ENCODE measurements at regions not wholly inside any gene's neighbourhood (a gene's known extent, or its start where the extent isn't known, plus 50 kb on each side); places are given as distances from the start of the nearest gene placed in this dataset.

DNA sequence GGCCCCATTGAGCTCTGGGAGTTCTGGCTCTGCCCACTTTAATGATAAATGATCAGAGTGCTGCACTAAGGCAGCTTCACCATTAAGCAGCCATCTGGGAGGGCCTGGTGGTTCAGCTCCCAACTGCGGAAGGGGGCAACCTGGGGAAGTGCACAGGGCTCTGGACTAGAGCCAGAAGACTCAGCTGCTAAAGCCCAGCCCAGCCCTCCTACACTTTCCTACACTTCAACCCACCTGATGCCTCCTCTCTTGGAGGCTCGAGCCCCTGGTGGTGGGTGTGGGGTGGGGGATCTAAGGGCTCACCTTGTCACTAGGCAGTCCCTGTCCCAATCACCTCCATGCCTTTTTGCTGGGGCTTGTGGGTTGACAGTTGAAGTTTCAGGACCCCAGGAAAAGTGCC is 60.6 kb upstream of the ANTXRL start:
- Histone ChIP-seq H3K4me1 (ENCODE audit: control insufficient read depth in 2 of 2, insufficient read depth in 2 of 2, low read length in 2 of 2) (no peaks in the 10 kb centered on the region), H3K27ac (ENCODE audit: low read depth, low read length) (no peak overlapping the region), H3K36me3 (ENCODE audit: control insufficient read depth in 2 of 3, insufficient read depth in 3 of 3, low read length in 3 of 3) (peaks cover 0 to 65% (median 0%) of the 10 kb centered on the region in 3 experiments), H3K9me3 (ENCODE audit: control insufficient read depth in 2 of 3, low read length in 3 of 3) (peaks cover 0 to 6% (median 0%) of the 10 kb centered on the region in 3 experiments), H3K27me3 (ENCODE audit: control insufficient read depth in 2 of 2, insufficient read depth in 2 of 2, low read length in 2 of 2) (no peaks in the 10 kb centered on the region), H3K4me3 (ENCODE audit: low read length) (no peak overlapping the region)
- ChIA-PET CTCF (no interaction called here), POLR2A (interaction anchor here (0.6 to 1.1 kb wide), 2 partner anchors 23 to 226 kb away, joined by 3 to 4 read pairs; no protein-coding TSS in a partner anchor)
- no peak for ATAC-seq
- no peaks in the 10 kb centered on the region for H3K27me3 Mint-ChIP-seq
- intact Hi-C loops (cut with micrococcal nuclease): loop anchor here in 1 of 2 donors (5.0 kb wide), 1 partner anchor 41 kb away; no protein-coding TSS in a partner anchor
- peaks cover 7 to 36% (median 23%) of the 10 kb centered on the region in 7 donors for H3K4me1 Mint-ChIP-seq
- H3K36me3 Mint-ChIP-seq: peaks cover 8 to 66% (median 30%) of the 10 kb centered on the region in 5 donors
- peak in 1 of 9 donors; percentile 13 for DNase-seq
- peak overlapping the region in 1 of 9 donors; percentile 41 for H3K27ac Mint-ChIP-seq
- H3K4me3 Mint-ChIP-seq: no peak overlapping the region
- H3K9me3 Mint-ChIP-seq: peaks cover 0 to 19% (median 3%) of the 10 kb centered on the region in 11 donors

GRCh38 chr10:46226900-46227558 is 59.8 kb upstream of the ANTXRL start:
- ATAC-seq: no peak
- Histone ChIP-seq H3K36me3 (ENCODE audit: control insufficient read depth in 2 of 3, insufficient read depth in 3 of 3, low read length in 3 of 3) (peaks cover 0 to 66% (median 0%) of the 10 kb centered on the region in 3 experiments), H3K9me3 (ENCODE audit: control insufficient read depth in 2 of 3, low read length in 3 of 3) (peaks cover 0 to 7% (median 0%) of the 10 kb centered on the region in 3 experiments), H3K4me1 (ENCODE audit: control insufficient read depth in 2 of 2, insufficient read depth in 2 of 2, low read length in 2 of 2) (no peaks in the 10 kb centered on the region), H3K27ac (ENCODE audit: low read depth, low read length) (no peak overlapping the region), H3K27me3 (ENCODE audit: control insufficient read depth in 2 of 2, insufficient read depth in 2 of 2, low read length in 2 of 2) (no peaks in the 10 kb centered on the region), H3K4me3 (ENCODE audit: low read length) (no peak overlapping the region)
- Mint-ChIP-seq H3K27me3 (no peaks in the 10 kb centered on the region), H3K4me3 (no peak overlapping the region), H3K27ac (peak overlapping the region in 4 of 9 donors; percentile 8 to 58 (median 46)), H3K9me3 (peaks cover 0 to 19% (median 3%) of the 10 kb centered on the region in 11 donors), H3K36me3 (peaks cover 8 to 68% (median 36%) of the 10 kb centered on the region in 5 donors), H3K4me1 (peaks cover 7 to 35% (median 17%) of the 10 kb centered on the region in 7 donors)
- ChIA-PET CTCF (no interaction called here), POLR2A (interaction anchor here (1.1 kb wide), 1 partner anchor 227 kb away, joined by 4 read pairs; no protein-coding TSS in a partner anchor)
- intact Hi-C loops (cut with micrococcal nuclease): loop anchor here in 1 of 2 donors (5.0 kb wide), 1 partner anchor 40 kb away; no protein-coding TSS in a partner anchor
- peak in 1 of 9 donors; percentile 17 for DNase-seq

DNA sequence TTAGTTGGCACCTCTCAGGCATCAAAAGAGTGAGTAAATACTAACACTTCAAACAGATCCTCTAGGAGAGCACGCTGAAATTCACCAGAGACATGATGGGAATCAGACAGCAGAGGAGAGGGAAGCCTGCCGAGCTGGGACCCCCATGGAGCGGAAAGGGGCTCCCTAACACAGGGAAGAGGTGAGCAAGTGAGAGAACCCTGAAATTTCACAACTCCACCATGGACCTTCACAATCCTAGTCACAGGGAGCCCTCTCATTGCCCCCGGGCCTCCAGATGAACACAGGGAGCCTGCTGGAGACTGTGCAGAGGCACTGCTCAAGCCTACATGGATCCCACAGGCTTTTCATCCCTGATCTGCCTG is 59.2 kb upstream of the ANTXRL start:
- H3K4me1 ChIP-seq (ENCODE audit: control insufficient read depth in 2 of 2, insufficient read depth in 2 of 2, low read length in 2 of 2): no peaks in the 10 kb centered on the region
- POLR2A ChIA-PET: no interaction called here
- peaks cover 0 to 7% (median 0%) of the 10 kb centered on the region in 3 experiments for H3K9me3 ChIP-seq (ENCODE audit: control insufficient read depth in 2 of 3, low read length in 3 of 3)
- Mint-ChIP-seq H3K4me3 (no peak overlapping the region), H3K36me3 (peaks cover 14 to 71% (median 40%) of the 10 kb centered on the region in 5 donors), H3K27ac (peak overlapping the region in 1 of 9 donors; percentile 36), H3K27me3 (no peaks in the 10 kb centered on the region), H3K9me3 (peaks cover 0 to 20% (median 3%) of the 10 kb centered on the region in 11 donors), H3K4me1 (peaks cover 7 to 38% (median 19%) of the 10 kb centered on the region in 7 donors)
- intact Hi-C loops (cut with micrococcal nuclease): loop anchor here in 1 of 2 donors (5.0 kb wide), 1 partner anchor 40 kb away; no protein-coding TSS in a partner anchor
- no peaks in the 10 kb centered on the region for H3K27me3 ChIP-seq (ENCODE audit: control insufficient read depth in 2 of 2, insufficient read depth in 2 of 2, low read length in 2 of 2)
- H3K4me3 ChIP-seq (ENCODE audit: low read length): no peak overlapping the region
- no peak overlapping the region for H3K27ac ChIP-seq (ENCODE audit: low read depth, low read length)
- DNase-seq: no peak
- CTCF ChIA-PET: interaction anchor here (0.9 to 1.0 kb wide), 2 partner anchors 9 to 103 kb away, joined by 3 read pairs; no protein-coding TSS in a partner anchor
- ATAC-seq: no peak
- peaks cover 0 to 69% (median 0%) of the 10 kb centered on the region in 3 experiments for H3K36me3 ChIP-seq (ENCODE audit: control insufficient read depth in 2 of 3, insufficient read depth in 3 of 3, low read length in 3 of 3)

GRCh38 chr10:46227936-46228562 is 58.7 kb upstream of the ANTXRL start:
- peak overlapping the region in 2 of 9 donors; percentile 34 to 56 for H3K27ac Mint-ChIP-seq
- intact Hi-C loops (cut with micrococcal nuclease): loop anchor here in 1 of 2 donors (5.0 kb wide), 1 partner anchor 39 kb away; no protein-coding TSS in a partner anchor
- H3K4me3 ChIP-seq (ENCODE audit: low read length): no peak overlapping the region
- ChIA-PET POLR2A (no interaction called here), CTCF (interaction anchor here (0.9 to 1.0 kb wide), 2 partner anchors 10 to 102 kb away, joined by 3 read pairs; no protein-coding TSS in a partner anchor)
- H3K9me3 ChIP-seq (ENCODE audit: control insufficient read depth in 2 of 3, low read length in 3 of 3): peaks cover 0 to 7% (median 0%) of the 10 kb centered on the region in 3 experiments
- H3K27ac ChIP-seq (ENCODE audit: low read depth, low read length): no peak overlapping the region
- H3K4me1 ChIP-seq (ENCODE audit: control insufficient read depth in 2 of 2, insufficient read depth in 2 of 2, low read length in 2 of 2): no peaks in the 10 kb centered on the region
- DNase-seq (peak in 1 of 9 donors; percentile 18), ATAC-seq (no peak)
- H3K36me3 Mint-ChIP-seq: peaks cover 11 to 71% (median 38%) of the 10 kb centered on the region in 5 donors
- H3K27me3 ChIP-seq (ENCODE audit: control insufficient read depth in 2 of 2, insufficient read depth in 2 of 2, low read length in 2 of 2): no peaks in the 10 kb centered on the region
- peaks cover 0 to 71% (median 0%) of the 10 kb centered on the region in 3 experiments for H3K36me3 ChIP-seq (ENCODE audit: control insufficient read depth in 2 of 3, insufficient read depth in 3 of 3, low read length in 3 of 3)
- H3K4me3 Mint-ChIP-seq: no peak overlapping the region
- H3K27me3 Mint-ChIP-seq: no peaks in the 10 kb centered on the region
- H3K9me3 Mint-ChIP-seq: peaks cover 0 to 20% (median 4%) of the 10 kb centered on the region in 11 donors
- H3K4me1 Mint-ChIP-seq: peaks cover 7 to 34% (median 19%) of the 10 kb centered on the region in 7 donors

- intact Hi-C loops (cut with micrococcal nuclease): loop anchor here in 1 of 2 donors (5.0 kb wide), 1 partner anchor 39 kb away; no protein-coding TSS in a partner anchor
- CTCF ChIA-PET: interaction anchor here (0.9 to 1.7 kb wide), 6 partner anchors 10 to 330 kb away, joined by 3 to 4 read pairs (median 3); no protein-coding TSS in a partner anchor
- Histone ChIP-seq H3K4me3 (ENCODE audit: low read length) (no peak overlapping the region), H3K9me3 (ENCODE audit: control insufficient read depth in 2 of 3, low read length in 3 of 3) (peaks cover 0 to 7% (median 0%) of the 10 kb centered on the region in 3 experiments), H3K27me3 (ENCODE audit: control insufficient read depth in 2 of 2, insufficient read depth in 2 of 2, low read length in 2 of 2) (no peaks in the 10 kb centered on the region), H3K27ac (ENCODE audit: low read depth, low read length) (no peak overlapping the region), H3K4me1 (ENCODE audit: control insufficient read depth in 2 of 2, insufficient read depth in 2 of 2, low read length in 2 of 2) (no peaks in the 10 kb centered on the region), H3K36me3 (ENCODE audit: control insufficient read depth in 2 of 3, insufficient read depth in 3 of 3, low read length in 3 of 3) (peaks cover 0 to 71% (median 0%) of the 10 kb centered on the region in 3 experiments)
- Mint-ChIP-seq H3K27me3 (no peaks in the 10 kb centered on the region), H3K9me3 (peaks cover 0 to 23% (median 4%) of the 10 kb centered on the region in 11 donors), H3K27ac (peak overlapping the region in 2 of 9 donors; percentile 47 to 56), H3K4me3 (no peak overlapping the region), H3K4me1 (peaks cover 7 to 32% (median 19%) of the 10 kb centered on the region in 7 donors), H3K36me3 (peaks cover 14 to 72% (median 43%) of the 10 kb centered on the region in 5 donors)
- POLR2A ChIA-PET: no interaction called here
- ATAC-seq (no peak), DNase-seq (peak in 8 of 9 donors; percentile 27 to 68 (median 54))
These were observed 58.2 kb upstream of the ANTXRL start for GRCh38 chr10:46228563-46229071.

DNA sequence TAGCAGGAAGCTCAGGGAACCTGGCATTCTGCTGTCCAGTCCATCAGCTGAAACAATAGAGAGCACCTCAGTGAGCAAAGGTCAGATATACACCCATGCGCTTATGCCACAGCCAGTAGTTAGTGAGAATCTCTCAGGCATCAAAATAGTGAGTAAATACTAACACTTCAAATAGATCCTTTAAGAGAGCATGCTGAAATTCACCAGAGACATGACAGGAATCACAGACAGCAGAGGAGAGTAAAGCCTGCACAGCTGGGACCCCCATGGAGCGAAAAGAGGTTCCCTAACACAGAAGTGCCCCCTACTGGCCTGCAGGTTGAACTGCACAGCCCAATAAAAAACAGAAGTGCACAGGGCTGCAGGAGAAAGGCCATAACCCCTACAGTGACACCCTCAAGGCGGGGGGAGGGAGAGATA is 57.6 kb upstream of the ANTXRL start:
- peak in 4 of 9 donors; percentile 14 to 23 (median 18) for DNase-seq
- Mint-ChIP-seq H3K36me3 (peaks cover 14 to 74% (median 43%) of the 10 kb centered on the region in 5 donors), H3K4me3 (peak overlapping the region in 1 of 10 donors; percentile 23), H3K27me3 (no peaks in the 10 kb centered on the region), H3K9me3 (peaks cover 0 to 23% (median 4%) of the 10 kb centered on the region in 11 donors), H3K4me1 (peaks cover 7 to 32% (median 18%) of the 10 kb centered on the region in 7 donors), H3K27ac (peak overlapping the region in 5 of 9 donors; percentile 7 to 72 (median 47))
- intact Hi-C loops (cut with micrococcal nuclease): loop anchor here in 1 of 2 donors (5.0 kb wide), 1 partner anchor 38 kb away; no protein-coding TSS in a partner anchor
- no peaks in the 10 kb centered on the region for H3K27me3 ChIP-seq (ENCODE audit: control insufficient read depth in 2 of 2, insufficient read depth in 2 of 2, low read length in 2 of 2)
- H3K4me3 ChIP-seq (ENCODE audit: low read length): no peak overlapping the region
- ChIA-PET CTCF (interaction anchor here (0.9 to 1.7 kb wide), 6 partner anchors 71 to 329 kb away, joined by 3 to 5 read pairs (median 3); no protein-coding TSS in a partner anchor), POLR2A (no interaction called here)
- H3K4me1 ChIP-seq (ENCODE audit: control insufficient read depth in 2 of 2, insufficient read depth in 2 of 2, low read length in 2 of 2): no peaks in the 10 kb centered on the region
- peaks cover 0 to 7% (median 0%) of the 10 kb centered on the region in 3 experiments for H3K9me3 ChIP-seq (ENCODE audit: control insufficient read depth in 2 of 3, low read length in 3 of 3)
- peak; percentile 43 for ATAC-seq
- no peak overlapping the region for H3K27ac ChIP-seq (ENCODE audit: low read depth, low read length)
- peaks cover 0 to 71% (median 0%) of the 10 kb centered on the region in 3 experiments for H3K36me3 ChIP-seq (ENCODE audit: control insufficient read depth in 2 of 3, insufficient read depth in 3 of 3, low read length in 3 of 3)

All from naive thymus-derived CD4-positive, alpha-beta T cell (primary cell).